Testis (tissue), 2 donors: ENCODE measurements at regions not wholly inside any gene's neighbourhood (a gene's known extent, or its start where the extent isn't known, plus 50 kb on each side); places are given as distances from the start of the nearest gene placed in this dataset.

Experiments
- CTCF ChIP-seq, 3 experiments: fragments of 450-650 bp in 2 of 3; fragments of 200-600 bp in 1 of 3; sonication (generic) in 1 of 3; IDR thresholded peaks; one replicate each; pipeline ENCODE4 v1.5.1; 2016 to 2019; ENCODE audit warnings: antibody characterized with exemption in 3 of 3, mild to moderate bottlenecking in 2 of 3, moderate library complexity in 1 of 3
- POLR2A ChIP-seq: fragments of 450-650 bp; IDR thresholded peaks from one replicate; pipeline ENCODE4 v1.6.1; 2017; ENCODE audit warnings: antibody characterized with exemption, mild to moderate bottlenecking, moderate library complexity

GRCh38 chrX:35562395-35562794, 235.7 kb upstream of the MAGEB16 start:
- TF ChIP-seq CTCF (IDR thresholded peaks at IDR 0.05): no peak
- TF ChIP-seq POLR2A: no peak
